Heart left ventricle (tissue), 16 donors: ENCODE measurements at regions not wholly inside any gene's neighbourhood (a gene's known extent, or its start where the extent isn't known, plus 50 kb on each side); places are given as distances from the start of the nearest gene placed in this dataset.

Experiments
- ATAC-seq, 4 donors: fragments of 200-7000 bp; cut with Tn5 transposase; one replicate each; pipeline ENCODE4 v1.9.1; 2020 to 2022; ENCODE audit warnings: moderate library complexity in 4 of 4, mild to moderate bottlenecking in 3 of 4, moderate number of reproducible peaks in 1 of 4
- DNase-seq, 5 donors: peaks; one replicate each; pipeline ENCODE4 v3.0.0-alpha.2; 2020
- H3K27ac ChIP-seq, 12 donors: fragments of 200-600 bp; sonication (generic) in 4 of 12; one replicate each; pipeline versions ENCODE4 v1.5.0 to v1.8.0; 2016 to 2022; ENCODE audit warnings: mild to moderate bottlenecking in 2 of 12
- H3K27me3 ChIP-seq, 9 donors: fragments of 200-600 bp; sonication (generic) in 2 of 9; one replicate each; pipeline versions ENCODE4 v1.5.1 to v1.8.0; 2016 to 2022; ENCODE audit warnings: mild to moderate bottlenecking in 3 of 9
- H3K36me3 ChIP-seq, 9 donors: fragments of 200-600 bp; sonication (generic) in 2 of 9; one replicate each; pipeline versions ENCODE4 v1.5.0 to v1.8.0; 2018 to 2022; ENCODE audit warnings: mild to moderate bottlenecking in 2 of 9
- H3K4me1 ChIP-seq, 12 donors: fragments of 200-600 bp; sonication (generic) in 4 of 12; one replicate each; pipeline versions ENCODE4 v1.5.0 to v1.8.0; 2016 to 2022; ENCODE audit warnings: mild to moderate bottlenecking in 3 of 12
- H3K4me3 ChIP-seq, 12 donors: fragments of 200-600 bp; sonication (generic) in 4 of 12; one replicate each; pipeline versions ENCODE4 v1.5.0 to v1.8.0; 2017 to 2022; ENCODE audit warnings: mild to moderate bottlenecking in 9 of 12, moderate library complexity in 4 of 12
- H3K9me3 ChIP-seq, 12 donors: fragments of 200-600 bp; sonication (generic) in 4 of 12; one replicate each; pipeline versions ENCODE4 v1.5.0 to v1.8.0; 2016 to 2022; ENCODE audit warnings: mild to moderate bottlenecking in 1 of 12
- POLR2A ChIP-seq, 2 donors: fragments of 450-650 bp; IDR thresholded peaks; one replicate each; pipeline ENCODE4 v1.6.1; 2017; ENCODE audit warnings: antibody characterized with exemption in 2 of 2, mild to moderate bottlenecking in 2 of 2, moderate library complexity in 2 of 2
- WGBS, 4 donors: extraction: QIAGEN DNeasy Blood & Tissue Kit in 2 of 4; methylation state at CpG; one replicate each; pipeline versions ENCODE4 v1.1.5 to v1.1.7; 2013 to 2018; 5-methylcytosine and 5-hydroxymethylcytosine counted together
- intact Hi-C, 10 donors: fragments of 100-400 bp; cut with DNase I; formaldehyde crosslinking; loops; one replicate each; pipeline versions ENCODE4 v1.11.1 to v1.14.2; 2022
- TF ChIP-seq, protein P1 (sequence below), 12 donors: fragments of 200-600 bp; sonication (generic) in 4 of 12; IDR thresholded peaks; one replicate each; pipeline versions ENCODE4 v1.5.0 to v1.8.0; 2018 to 2022; ENCODE audit warnings: antibody characterized with exemption in 12 of 12, mild to moderate bottlenecking in 5 of 12
- donor health status: ischemic (EF 13 %, LVEDD 7.1; RV severe dilation, severe dysfunction).
- donor health status: healthy with polysubstance abuse.
- donor health status: DM: no; HTN: yes; CAD: no.
- donor health status: DM: no; HTN: no; CAD: no.
- donor health status: ischemic (EF 25% LVEDD 6.9; RV normal size, moderate dysfunction).
- donor health status: ischemic (EF 25% LVEDD 5.7; RV mildly dilated, moderate dysfunction).
- donor health status: healthy.
- donor health status: DM: yes; HTN: yes; CAD: no.
- donor health status: ischemic (EF 35%, LVEDD 5.7; RV mildly dilated, moderate dysfunction).
- donor health status: nonischemic (EF 11% LVEDD 7.7; RV severe dilation, severe dysfunction).
- donor health status: DM: yes; HTN: yes; CAD: no.
- donor health status: PGD.
- donor health status: ischemic (EF 29% LVEDD 5.4; RV normal size, mild dysfunction).
- donor health status: nonischemic (EF 23%, LVEDD 6.1; RV moderate dilation, normal function).

DNA sequence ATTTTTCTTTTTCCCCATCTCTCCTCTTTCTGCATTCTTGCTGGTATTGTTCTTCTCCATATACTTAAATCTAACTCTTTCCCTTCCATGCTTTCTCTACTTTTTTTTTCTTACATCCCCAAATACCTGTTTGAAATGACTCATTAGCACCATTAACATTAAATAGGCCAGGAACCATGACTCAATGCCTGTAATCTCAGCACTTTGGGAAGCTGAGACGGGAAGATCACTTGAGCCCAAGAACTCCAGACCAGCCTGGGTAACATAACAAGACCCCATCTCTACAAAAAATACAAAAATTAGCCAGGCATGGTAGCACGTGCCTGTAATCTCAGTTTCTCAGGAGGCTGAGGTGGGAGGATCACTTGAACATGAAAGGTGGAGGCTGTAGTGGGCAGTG lies 1026.8 kb downstream of the GATA3 start:
- no peak overlapping the region for H3K27ac ChIP-seq
- TF ChIP-seq, protein P1, sequence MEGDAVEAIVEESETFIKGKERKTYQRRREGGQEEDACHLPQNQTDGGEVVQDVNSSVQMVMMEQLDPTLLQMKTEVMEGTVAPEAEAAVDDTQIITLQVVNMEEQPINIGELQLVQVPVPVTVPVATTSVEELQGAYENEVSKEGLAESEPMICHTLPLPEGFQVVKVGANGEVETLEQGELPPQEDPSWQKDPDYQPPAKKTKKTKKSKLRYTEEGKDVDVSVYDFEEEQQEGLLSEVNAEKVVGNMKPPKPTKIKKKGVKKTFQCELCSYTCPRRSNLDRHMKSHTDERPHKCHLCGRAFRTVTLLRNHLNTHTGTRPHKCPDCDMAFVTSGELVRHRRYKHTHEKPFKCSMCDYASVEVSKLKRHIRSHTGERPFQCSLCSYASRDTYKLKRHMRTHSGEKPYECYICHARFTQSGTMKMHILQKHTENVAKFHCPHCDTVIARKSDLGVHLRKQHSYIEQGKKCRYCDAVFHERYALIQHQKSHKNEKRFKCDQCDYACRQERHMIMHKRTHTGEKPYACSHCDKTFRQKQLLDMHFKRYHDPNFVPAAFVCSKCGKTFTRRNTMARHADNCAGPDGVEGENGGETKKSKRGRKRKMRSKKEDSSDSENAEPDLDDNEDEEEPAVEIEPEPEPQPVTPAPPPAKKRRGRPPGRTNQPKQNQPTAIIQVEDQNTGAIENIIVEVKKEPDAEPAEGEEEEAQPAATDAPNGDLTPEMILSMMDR (IDR thresholded peaks at IDR 0.05) = no peak
- TF ChIP-seq POLR2A (IDR thresholded peaks at IDR 0.05) = no peak
- DNase-seq (no peak), ATAC-seq (no peak)
- intact Hi-C loops = loop anchor here in 1 of 10 donors (10.0 kb wide), 1 partner anchor 54 kb away; no protein-coding TSS in a partner anchor
- no peaks in the 10 kb centered on the region for H3K27me3 ChIP-seq
- 59 to 66% (median 62%) methylated on average over 2 of the region's 2 CpGs for WGBS, 4 donors
- no peaks in the 10 kb centered on the region for H3K4me1 ChIP-seq
- H3K9me3 ChIP-seq = peaks cover 0 to 10% (median 0%) of the 10 kb centered on the region in 12 donors
- H3K36me3 ChIP-seq = no peaks in the 10 kb centered on the region
- no peak overlapping the region for H3K4me3 ChIP-seq

GRCh38 chr10:9081961-9082360 lies 1027.5 kb downstream of the GATA3 start:
- H3K4me1 ChIP-seq = no peaks in the 10 kb centered on the region
- H3K9me3 ChIP-seq = peaks cover 0 to 10% (median 0%) of the 10 kb centered on the region in 12 donors
- H3K4me3 ChIP-seq = no peak overlapping the region
- intact Hi-C loops = loop anchor here in 1 of 10 donors (10.0 kb wide), 1 partner anchor 53 kb away; no protein-coding TSS in a partner anchor
- DNase-seq (no peak), ATAC-seq (no peak)
- no peaks in the 10 kb centered on the region for H3K36me3 ChIP-seq
- no peak overlapping the region for H3K27ac ChIP-seq
- WGBS, 4 donors = 30 to 39% (median 35%) methylated on average over 2 of the region's 2 CpGs
- no peaks in the 10 kb centered on the region for H3K27me3 ChIP-seq
- TF ChIP-seq POLR2A (IDR thresholded peaks at IDR 0.05) = no peak
- TF ChIP-seq, protein P1 (IDR thresholded peaks at IDR 0.05) = no peak

- intact Hi-C loops = no loop called here
- Histone ChIP-seq H3K36me3 (no peaks in the 10 kb centered on the region), H3K27me3 (peaks cover 0 to 4% (median 0%) of the 10 kb centered on the region in 9 donors), H3K4me1 (no peaks in the 10 kb centered on the region), H3K4me3 (no peak overlapping the region), H3K27ac (no peak overlapping the region), H3K9me3 (peaks cover 0 to 9% (median 0%) of the 10 kb centered on the region in 12 donors)
- 59 to 66% (median 62%) methylated on average over 3 of the region's 3 CpGs for WGBS, 4 donors
- TF ChIP-seq, protein P1 (IDR thresholded peaks at IDR 0.05) = no peak
- TF ChIP-seq POLR2A (IDR thresholded peaks at IDR 0.05) = no peak
- DNase-seq (no peak), ATAC-seq (no peak)
Observed at GRCh38 chr10:9091530-9092093, 1037.1 kb downstream of the GATA3 start.

- 72 to 76% (median 75%) methylated on average over 4 of the region's 4 CpGs for WGBS, 4 donors
- Histone ChIP-seq H3K27me3 (peaks cover 0 to 4% (median 0%) of the 10 kb centered on the region in 9 donors), H3K27ac (no peak overlapping the region), H3K4me3 (no peak overlapping the region), H3K9me3 (peaks cover 0 to 4% (median 0%) of the 10 kb centered on the region in 12 donors), H3K4me1 (no peaks in the 10 kb centered on the region), H3K36me3 (no peaks in the 10 kb centered on the region)
- intact Hi-C loops = no loop called here
- DNase-seq (no peak), ATAC-seq (no peak)
- TF ChIP-seq, protein P1 (IDR thresholded peaks at IDR 0.05) = no peak
- TF ChIP-seq POLR2A (IDR thresholded peaks at IDR 0.05) = no peak
Observed at GRCh38 chr10:9096288-9096687, 1041.8 kb downstream of the GATA3 start.
